ENCODE measurements at regions not wholly inside any gene's neighbourhood (a gene's known extent, or its start where the extent isn't known, plus 50 kb on each side); places are given as distances from the start of the nearest gene placed in this dataset.

GRCh38 chr2:220850116-220850515 is 722.0 kb downstream of the EPHA4 start:
- TF ChIP-seq FOXM1 (IDR thresholded peaks at IDR 0.05; ENCODE audit: low read depth): no peak
- TF ChIP-seq FOXM1 (CRISPR knock-in tag; IDR thresholded peaks at IDR 0.05; ENCODE audit: low read depth): no peak
- no peak for TF ChIP-seq PHB2 (IDR thresholded peaks at IDR 0.05; ENCODE audit: low read depth)
- no peak for TF ChIP-seq MEF2A (IDR thresholded peaks at IDR 0.05; ENCODE audit: control insufficient read depth, low read depth, low read length)
- no peak for TF ChIP-seq HMG20A (CRISPR knock-in tag; conservative IDR thresholded peaks at IDR 0.05)
- no peak for TF ChIP-seq FOXA1 (IDR thresholded peaks at IDR 0.05; ENCODE audit: borderline replicate concordance)
- TF ChIP-seq RERE (CRISPR knock-in tag; IDR thresholded peaks at IDR 0.05; ENCODE audit: borderline replicate concordance): no peak
- no peak for TF ChIP-seq CTCF (IDR thresholded peaks at IDR 0.05 in 2 of 3, conservative IDR thresholded peaks at IDR 0.05 in 1 of 3; ENCODE audit: insufficient read depth in 2 of 3, low read depth in 1 of 3, low read length in 3 of 3)
- TF ChIP-seq SMC3 (conservative IDR thresholded peaks at IDR 0.05; ENCODE audit: insufficient read depth, low read depth, low read length): no peak
- no peak for TF ChIP-seq ZNF263 (CRISPR knock-in tag; IDR thresholded peaks at IDR 0.05; ENCODE audit: borderline replicate concordance)
- no peak for TF ChIP-seq MXI1 (IDR thresholded peaks at IDR 0.05; ENCODE audit: low read depth, low read length)
- TF ChIP-seq ZNF174 (CRISPR knock-in tag; IDR thresholded peaks at IDR 0.05): no peak
- no peak for TF ChIP-seq STAT5B (CRISPR knock-in tag; IDR thresholded peaks at IDR 0.05)

Measured in K562 (cell line).